HepG2 (cell line): ENCODE measurements at regions not wholly inside any gene's neighbourhood (a gene's known extent, or its start where the extent isn't known, plus 50 kb on each side); places are given as distances from the start of the nearest gene placed in this dataset.

Experiments used
- ATAC-seq: fragments of 200-7000 bp; cut with Tn5 transposase; 3 replicates; pipeline ENCODE4 v1.9.1; 2020; ENCODE audit warnings: mild to moderate bottlenecking, moderate library complexity
- BruUV-seq: library from RNA; stranded (reverse); fragments of 400-500 nt; replicated peaks from 2 replicates; lab custom pipeline; 2021; lab: Mats Ljungman, UMichigan
- CTCF ChIA-PET: fragments of 300-600 bp; formaldehyde crosslinking; extraction: SDS; loops from one replicate; lab custom pipeline; 2021; ENCODE audit warnings: low total read pairs, inconsistent platforms, low intra/inter-chr PET ratio; lab: Yijun Ruan, JAX
- POLR2A ChIA-PET: fragments of 350-600 bp; sonication (Branson Sonifier 250); formaldehyde crosslinking; loops from one replicate; lab custom pipeline; 2020; ENCODE audit warnings: antibody characterized with exemption, inconsistent platforms; lab: Yijun Ruan, JAX
- DNase-seq: peaks from one replicate; pipeline ENCODE4 v3.0.0-alpha.2; 2015; ENCODE audit warnings: low spot score
- FAIRE-seq: peaks from 3 replicates; lab custom pipeline; 2011; peaks lifted over from hg19 to GRCh38; lab: Jason Lieb, UNC
- H2AFZ ChIP-seq: one replicate; pipeline ENCODE4 v1.6.1; 2011; ENCODE audit warnings: low read length, inconsistent platforms
- H3K27ac ChIP-seq: fragments of 300-600 bp; 3 replicates; pipeline ENCODE4 v1.8.0; 2011; ENCODE audit warnings: mixed run types, mild to moderate bottlenecking, mixed read lengths, low read length, inconsistent platforms; ENCODE audit not compliant: insufficient read depth; ENCODE audit errors: extremely low read length
- H3K27me3 ChIP-seq, 2 experiments: fragments of 200-600 bp in 1 of 2; 2 replicates in 1 of 2; 3 replicates in 1 of 2; pipeline versions ENCODE4 v1.6.0 to v1.8.0; 2011; ENCODE audit warnings: low read length in 2 of 2, mild to moderate bottlenecking in 2 of 2, moderate library complexity in 2 of 2, inconsistent platforms in 1 of 2; ENCODE audit not compliant: insufficient read depth in 2 of 2, control insufficient read depth in 1 of 2
- H3K36me3 ChIP-seq, 2 experiments: fragments of 200-600 bp in 1 of 2; replicated peaks in 1 of 2; 2 replicates in 1 of 2; 3 replicates in 1 of 2; pipeline versions ENCODE4 v1.5.1 to v1.8.0; 2011; ENCODE audit warnings: low read length in 2 of 2, inconsistent platforms in 1 of 2; ENCODE audit not compliant: insufficient read depth in 2 of 2, control insufficient read depth in 1 of 2
- H3K4me1 ChIP-seq: 2 replicates; pipeline ENCODE4 v1.5.1; 2012; ENCODE audit warnings: low read length, inconsistent platforms; ENCODE audit not compliant: insufficient read depth
- H3K4me2 ChIP-seq: 2 replicates; pipeline ENCODE4 v1.6.0; 2011; ENCODE audit warnings: low read depth, low read length, inconsistent platforms
- H3K4me3 ChIP-seq, 3 experiments: fragments of 200-600 bp in 1 of 3; sonication (generic), shearing (Covaris generic) in 1 of 3; replicated peaks in 1 of 3; 2 replicates each; pipeline ENCODE4 v1.5.1; 2011 to 2016; ENCODE audit warnings: low read length in 3 of 3, inconsistent platforms in 2 of 3, low read depth in 2 of 3, mild to moderate bottlenecking in 2 of 3, control low read depth in 1 of 3, mixed read lengths in 1 of 3; ENCODE audit not compliant: insufficient read depth in 1 of 3
- H3K79me2 ChIP-seq: one replicate; pipeline ENCODE4 v1.6.1; 2011; ENCODE audit warnings: low read length, inconsistent platforms; ENCODE audit not compliant: insufficient read depth
- H3K9ac ChIP-seq: 2 replicates; pipeline ENCODE4 v1.6.0; 2011; ENCODE audit warnings: mild to moderate bottlenecking, low read depth, low read length, inconsistent platforms; ENCODE audit not compliant: insufficient read depth
- H3K9me3 ChIP-seq: 2 replicates; pipeline ENCODE4 v1.5.1; 2012; ENCODE audit warnings: mild to moderate bottlenecking, low read length
- H4K20me1 ChIP-seq: 2 replicates; pipeline ENCODE4 v1.6.0; 2011; ENCODE audit warnings: inconsistent platforms, mild to moderate bottlenecking, low read length, moderate library complexity; ENCODE audit not compliant: insufficient read depth
- ATF1 ChIP-seq: IDR thresholded peaks from 2 replicates; pipeline ENCODE4 v1.6.1; 2016; ENCODE audit warnings: mild to moderate bottlenecking, control low read depth
- ISL2 ChIP-seq: sonication (generic); formaldehyde crosslinking; IDR thresholded peaks from 2 replicates; pipeline ENCODE4 v1.5.0; 2020; ENCODE audit warnings: missing genetic modification reagents
- MAFF ChIP-seq: IDR thresholded peaks from 2 replicates; pipeline ENCODE4 v1.6.1; 2011; ENCODE audit warnings: low read depth, low read length, improper control_type of control experiment
- NFIB ChIP-seq: sonication (generic); formaldehyde crosslinking; IDR thresholded peaks from 2 replicates; pipeline ENCODE4 v1.9.0; 2021; ENCODE audit warnings: missing genetic modification reagents, mild to moderate bottlenecking, borderline replicate concordance
- ZNF180 ChIP-seq: sonication (generic); formaldehyde crosslinking; IDR thresholded peaks from 2 replicates; pipeline ENCODE4 v1.4.0; 2020; ENCODE audit warnings: low read depth, missing genetic modification reagents, borderline replicate concordance
- ZNF564 ChIP-seq: sonication (generic); formaldehyde crosslinking; IDR thresholded peaks from 2 replicates; pipeline ENCODE4 v1.8.1; 2023; ENCODE audit warnings: mild to moderate bottlenecking, missing genetic modification reagents
- WGBS: methylation state at CpG from one replicate; pipeline ENCODE4 v1.1.6; 2017; ENCODE audit warnings: low lambda C conversion rate; 5-methylcytosine and 5-hydroxymethylcytosine counted together
- in situ Hi-C: cut with HindIII; loops from 2 replicates; pipeline ENCODE4 v1.10.0; 2017; ENCODE audit warnings: low pct_unique_long_range_greater_than_20kb; ENCODE audit not compliant: extremely low pct_ligation_motif_present
- intact Hi-C: fragments of 100-400 bp; cut with micrococcal nuclease; formaldehyde crosslinking; loops from one replicate; pipeline ENCODE4 v1.10.0; 2022; ENCODE audit not compliant: unreplicated experiment
- TF ChIP-seq, protein P1 (sequence below): sonication (generic); formaldehyde crosslinking; IDR thresholded peaks from 2 replicates; pipeline ENCODE4 v1.4.0; 2020; ENCODE audit warnings: mild to moderate bottlenecking, missing genetic modification reagents, borderline replicate concordance
- TF ChIP-seq, protein P2 (sequence below): IDR thresholded peaks from 2 replicates; pipeline ENCODE4 v1.6.1; 2018; ENCODE audit warnings: missing genetic modification reagents

DNA sequence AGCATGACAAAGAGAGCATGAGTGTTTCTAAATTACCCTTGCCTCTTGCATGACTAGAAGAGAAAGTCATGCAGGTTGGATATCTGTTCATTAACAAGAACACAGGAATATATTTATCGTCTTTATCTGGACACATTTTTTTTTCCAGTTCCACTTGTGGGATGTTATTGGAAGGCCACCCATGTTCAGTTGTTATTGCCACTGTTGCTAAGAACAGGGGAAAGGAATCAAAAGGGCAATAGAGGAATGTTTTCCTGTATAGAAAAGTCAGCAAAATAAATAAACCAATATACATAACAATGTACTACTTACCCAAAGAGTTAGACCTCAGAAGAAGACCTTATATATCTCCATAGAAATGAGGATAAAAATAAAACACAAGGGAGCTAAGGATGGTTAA, 270.1 kb downstream of the QDPR start:
- intact Hi-C loops (no loop called here), in situ Hi-C loops (no loop called here)
- no peak overlapping the region for H3K27ac ChIP-seq
- H3K4me3 ChIP-seq = no peak overlapping the region
- no peaks in the 10 kb centered on the region for H4K20me1 ChIP-seq
- H3K79me2 ChIP-seq = no peaks in the 10 kb centered on the region
- H3K9ac ChIP-seq = no peak overlapping the region
- POLR2A ChIA-PET = no interaction called here
- H2AFZ ChIP-seq = no peak overlapping the region
- no peak overlapping the region for H3K4me2 ChIP-seq
- no peaks in the 10 kb centered on the region; a peak in 1 of 5 replicates for H3K27me3 ChIP-seq
- no peaks in the 10 kb centered on the region for H3K4me1 ChIP-seq
- 0% methylated on average over 1 of the region's 1 CpG for WGBS
- no TSS peak for BruUV-seq
- CTCF ChIA-PET = no interaction called here
- TF ChIP-seq ZNF180 (CRISPR knock-in tag) = no peak
- TF ChIP-seq ZNF564 (CRISPR knock-in tag) = no peak
- TF ChIP-seq NFIB = no peak
- TF ChIP-seq, protein P1, sequence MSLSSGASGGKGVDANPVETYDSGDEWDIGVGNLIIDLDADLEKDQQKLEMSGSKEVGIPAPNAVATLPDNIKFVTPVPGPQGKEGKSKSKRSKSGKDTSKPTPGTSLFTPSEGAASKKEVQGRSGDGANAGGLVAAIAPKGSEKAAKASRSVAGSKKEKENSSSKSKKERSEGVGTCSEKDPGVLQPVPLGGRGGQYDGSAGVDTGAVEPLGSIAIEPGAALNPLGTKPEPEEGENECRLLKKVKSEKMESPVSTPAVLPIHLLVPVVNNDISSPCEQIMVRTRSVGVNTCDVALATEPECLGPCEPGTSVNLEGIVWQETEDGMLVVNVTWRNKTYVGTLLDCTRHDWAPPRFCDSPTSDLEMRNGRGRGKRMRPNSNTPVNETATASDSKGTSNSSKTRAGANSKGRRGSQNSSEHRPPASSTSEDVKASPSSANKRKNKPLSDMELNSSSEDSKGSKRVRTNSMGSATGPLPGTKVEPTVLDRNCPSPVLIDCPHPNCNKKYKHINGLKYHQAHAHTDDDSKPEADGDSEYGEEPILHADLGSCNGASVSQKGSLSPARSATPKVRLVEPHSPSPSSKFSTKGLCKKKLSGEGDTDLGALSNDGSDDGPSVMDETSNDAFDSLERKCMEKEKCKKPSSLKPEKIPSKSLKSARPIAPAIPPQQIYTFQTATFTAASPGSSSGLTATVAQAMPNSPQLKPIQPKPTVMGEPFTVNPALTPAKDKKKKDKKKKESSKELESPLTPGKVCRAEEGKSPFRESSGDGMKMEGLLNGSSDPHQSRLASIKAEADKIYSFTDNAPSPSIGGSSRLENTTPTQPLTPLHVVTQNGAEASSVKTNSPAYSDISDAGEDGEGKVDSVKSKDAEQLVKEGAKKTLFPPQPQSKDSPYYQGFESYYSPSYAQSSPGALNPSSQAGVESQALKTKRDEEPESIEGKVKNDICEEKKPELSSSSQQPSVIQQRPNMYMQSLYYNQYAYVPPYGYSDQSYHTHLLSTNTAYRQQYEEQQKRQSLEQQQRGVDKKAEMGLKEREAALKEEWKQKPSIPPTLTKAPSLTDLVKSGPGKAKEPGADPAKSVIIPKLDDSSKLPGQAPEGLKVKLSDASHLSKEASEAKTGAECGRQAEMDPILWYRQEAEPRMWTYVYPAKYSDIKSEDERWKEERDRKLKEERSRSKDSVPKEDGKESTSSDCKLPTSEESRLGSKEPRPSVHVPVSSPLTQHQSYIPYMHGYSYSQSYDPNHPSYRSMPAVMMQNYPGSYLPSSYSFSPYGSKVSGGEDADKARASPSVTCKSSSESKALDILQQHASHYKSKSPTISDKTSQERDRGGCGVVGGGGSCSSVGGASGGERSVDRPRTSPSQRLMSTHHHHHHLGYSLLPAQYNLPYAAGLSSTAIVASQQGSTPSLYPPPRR (CRISPR knock-in tag) = no peak
- no peak for TF ChIP-seq ISL2 (CRISPR knock-in tag)
- TF ChIP-seq MAFF = no peak
- TF ChIP-seq, protein P2, sequence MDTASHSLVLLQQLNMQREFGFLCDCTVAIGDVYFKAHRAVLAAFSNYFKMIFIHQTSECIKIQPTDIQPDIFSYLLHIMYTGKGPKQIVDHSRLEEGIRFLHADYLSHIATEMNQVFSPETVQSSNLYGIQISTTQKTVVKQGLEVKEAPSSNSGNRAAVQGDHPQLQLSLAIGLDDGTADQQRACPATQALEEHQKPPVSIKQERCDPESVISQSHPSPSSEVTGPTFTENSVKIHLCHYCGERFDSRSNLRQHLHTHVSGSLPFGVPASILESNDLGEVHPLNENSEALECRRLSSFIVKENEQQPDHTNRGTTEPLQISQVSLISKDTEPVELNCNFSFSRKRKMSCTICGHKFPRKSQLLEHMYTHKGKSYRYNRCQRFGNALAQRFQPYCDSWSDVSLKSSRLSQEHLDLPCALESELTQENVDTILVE = no peak
- no peak for TF ChIP-seq ATF1 (CRISPR knock-in tag)
- no peaks in the 10 kb centered on the region for H3K9me3 ChIP-seq
- DNase-seq (no peak), FAIRE-seq (no peak), ATAC-seq (no peak)
- H3K36me3 ChIP-seq = no peaks in the 10 kb centered on the region
